SU-DHL-6 (cell line): ENCODE measurements at regions not wholly inside any gene's neighbourhood (a gene's known extent, or its start where the extent isn't known, plus 50 kb on each side); places are given as distances from the start of the nearest gene placed in this dataset.
"Not testable (repeated sequence)": the region's sequence is repeated elsewhere in the genome, so short reads cannot be mapped to it uniquely, and the experiment has no call there.

Experiments used
- EZH2phosphoT487 ChIP-seq: fragments of 200-600 bp; sonication (generic), shearing (Covaris generic); conservative IDR thresholded peaks from 2 replicates; pipeline ENCODE4 v1.6.1; 2018; ENCODE audit warnings: mild to moderate bottlenecking, antibody characterized with exemption, low read length, moderate library complexity, mixed read lengths
- TF ChIP-seq, protein P1 (sequence below): fragments of 200-600 bp; sonication (generic); IDR thresholded peaks from one replicate; pipeline ENCODE4 v1.5.1; 2017; ENCODE audit warnings: antibody characterized with exemption, mild to moderate bottlenecking, low read length, moderate library complexity; ENCODE audit not compliant: insufficient read depth, poor library complexity, severe bottlenecking

DNA sequence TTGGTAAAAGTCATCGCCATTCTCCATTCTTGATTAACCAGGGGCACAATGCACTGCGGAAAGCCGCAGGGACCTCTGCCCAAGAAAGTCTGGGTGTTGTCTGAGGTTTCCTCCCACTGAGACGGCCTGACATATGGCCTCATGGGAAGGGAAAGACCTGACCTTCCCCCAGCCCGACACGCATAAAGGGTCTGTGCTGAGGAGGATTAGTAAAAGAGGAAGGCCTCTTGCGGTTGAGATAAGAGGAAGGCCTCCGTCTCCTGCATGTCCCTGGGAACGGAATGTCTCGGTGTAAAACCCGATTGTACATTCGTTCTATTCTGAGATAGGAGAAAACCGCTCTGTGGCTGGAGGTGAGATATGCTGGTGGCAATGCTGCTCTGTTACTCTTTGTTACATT lies 704.3 kb upstream of the NECTIN3 start:
- TF ChIP-seq, protein P1, sequence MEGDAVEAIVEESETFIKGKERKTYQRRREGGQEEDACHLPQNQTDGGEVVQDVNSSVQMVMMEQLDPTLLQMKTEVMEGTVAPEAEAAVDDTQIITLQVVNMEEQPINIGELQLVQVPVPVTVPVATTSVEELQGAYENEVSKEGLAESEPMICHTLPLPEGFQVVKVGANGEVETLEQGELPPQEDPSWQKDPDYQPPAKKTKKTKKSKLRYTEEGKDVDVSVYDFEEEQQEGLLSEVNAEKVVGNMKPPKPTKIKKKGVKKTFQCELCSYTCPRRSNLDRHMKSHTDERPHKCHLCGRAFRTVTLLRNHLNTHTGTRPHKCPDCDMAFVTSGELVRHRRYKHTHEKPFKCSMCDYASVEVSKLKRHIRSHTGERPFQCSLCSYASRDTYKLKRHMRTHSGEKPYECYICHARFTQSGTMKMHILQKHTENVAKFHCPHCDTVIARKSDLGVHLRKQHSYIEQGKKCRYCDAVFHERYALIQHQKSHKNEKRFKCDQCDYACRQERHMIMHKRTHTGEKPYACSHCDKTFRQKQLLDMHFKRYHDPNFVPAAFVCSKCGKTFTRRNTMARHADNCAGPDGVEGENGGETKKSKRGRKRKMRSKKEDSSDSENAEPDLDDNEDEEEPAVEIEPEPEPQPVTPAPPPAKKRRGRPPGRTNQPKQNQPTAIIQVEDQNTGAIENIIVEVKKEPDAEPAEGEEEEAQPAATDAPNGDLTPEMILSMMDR, result not testable (repeated sequence)
- not testable (repeated sequence) for TF ChIP-seq EZH2phosphoT487
